HG03135 (cell line): ENCODE measurements at regions not wholly inside any gene's neighbourhood (a gene's known extent, or its start where the extent isn't known, plus 50 kb on each side); places are given as distances from the start of the nearest gene placed in this dataset.

Source experiments
- ATAC-seq: cut with Tn5 transposase; IDR thresholded peaks from one replicate; pipeline ENCODE4 v1.9.1; 2021; ENCODE audit warnings: mild to moderate bottlenecking, moderate library complexity; ENCODE audit not compliant: unreplicated experiment

- ATAC-seq, result no peak
Measured at GRCh38 chrX:69282893-69283690, 117.8 kb upstream of the PJA1 start.

DNA sequence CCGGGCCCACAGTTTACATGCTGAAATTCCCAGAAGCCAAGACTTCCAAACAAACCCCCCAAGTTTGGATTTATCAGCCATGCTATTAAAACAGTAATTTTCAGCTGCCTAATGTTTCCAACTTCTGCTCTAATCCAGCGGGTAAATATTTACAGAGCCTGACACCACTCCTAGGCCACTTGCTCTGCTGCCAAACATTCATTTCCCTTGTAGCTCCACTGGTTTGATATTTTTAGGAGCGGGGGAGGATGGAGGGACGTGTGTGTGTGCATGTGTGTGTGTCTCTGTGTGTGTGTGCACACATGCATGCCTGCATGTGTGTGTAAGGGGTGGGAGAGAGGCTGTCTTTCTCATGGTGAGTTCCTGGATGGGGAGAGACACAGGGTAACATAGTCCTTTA, 115.7 kb upstream of the PJA1 start:
- no peak for ATAC-seq

- ATAC-seq, result no peak
Measured at GRCh38 chrX:69279234-69279633, 114.0 kb upstream of the PJA1 start.

DNA sequence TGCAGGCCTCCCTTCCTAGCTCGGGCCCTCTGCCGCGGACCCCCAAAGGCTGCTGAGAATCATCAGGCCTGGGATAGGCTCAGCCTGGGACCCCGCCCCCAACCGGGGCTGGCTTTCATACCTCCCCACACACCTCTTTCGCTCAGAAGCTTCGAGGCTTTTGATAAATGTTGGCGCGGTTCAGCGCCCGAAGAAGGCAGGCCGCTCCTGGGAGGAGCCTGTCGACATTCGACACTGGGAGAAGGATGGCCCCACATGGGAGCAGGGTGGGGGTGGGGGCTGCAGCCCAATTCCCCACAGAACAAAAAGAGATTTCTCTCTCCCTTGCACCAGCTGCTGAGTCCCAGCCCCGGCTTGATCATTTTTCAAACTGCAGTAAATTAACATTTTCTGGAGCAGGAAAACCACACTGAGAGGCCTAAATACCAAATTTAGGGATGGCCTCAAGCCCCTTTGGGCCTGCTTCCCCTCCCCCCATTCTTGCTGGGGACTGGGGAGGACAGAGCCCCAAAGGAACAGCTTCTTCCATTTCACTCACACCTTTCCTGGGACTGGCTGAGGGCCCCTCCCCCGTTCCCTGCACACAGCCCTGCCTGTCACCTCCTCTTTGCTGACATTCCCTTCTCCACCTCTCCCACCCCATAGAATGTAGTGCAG, 112.9 kb upstream of the PJA1 start:
- no peak for ATAC-seq

GRCh38 chrX:69277369-69277990, 112.2 kb upstream of the PJA1 start:
- no peak for ATAC-seq

GRCh38 chrX:69268611-69269010, 103.4 kb upstream of the PJA1 start:
- no peak for ATAC-seq

GRCh38 chrX:69264158-69264581, 98.9 kb upstream of the PJA1 start:
- ATAC-seq, result no peak

DNA sequence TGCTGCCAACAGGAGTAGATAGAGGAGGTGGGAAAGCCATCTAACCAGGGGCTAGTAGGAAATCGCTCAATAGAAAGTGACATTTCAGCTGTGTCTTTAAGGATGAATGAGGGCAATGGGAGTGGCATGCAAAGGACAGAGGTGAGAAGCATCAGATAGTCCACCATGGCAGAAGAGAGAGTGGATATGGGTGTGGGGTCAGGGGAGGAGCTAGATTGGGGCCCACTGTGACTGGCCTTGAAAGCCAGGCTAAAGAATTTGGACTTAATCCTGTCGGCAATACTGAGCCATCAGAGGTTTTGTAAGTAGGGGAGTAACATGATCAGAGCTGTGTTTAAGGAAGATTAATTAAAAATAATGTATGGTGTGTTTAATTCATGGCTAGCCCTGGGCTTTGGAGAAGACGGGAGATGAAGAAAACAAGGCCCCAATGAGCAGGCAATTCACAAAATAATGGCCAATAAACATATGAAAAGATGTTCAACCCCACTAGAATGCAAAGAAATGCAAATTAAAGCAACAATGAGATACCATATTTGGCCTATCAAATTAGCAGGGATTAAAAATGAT, 98.1 kb upstream of the PJA1 start:
- ATAC-seq, result no peak

- no peak for ATAC-seq
Measured at GRCh38 chrX:69262036-69262936, 97.0 kb upstream of the PJA1 start.

GRCh38 chrX:69260169-69260568, 94.9 kb upstream of the PJA1 start:
- no peak for ATAC-seq

DNA sequence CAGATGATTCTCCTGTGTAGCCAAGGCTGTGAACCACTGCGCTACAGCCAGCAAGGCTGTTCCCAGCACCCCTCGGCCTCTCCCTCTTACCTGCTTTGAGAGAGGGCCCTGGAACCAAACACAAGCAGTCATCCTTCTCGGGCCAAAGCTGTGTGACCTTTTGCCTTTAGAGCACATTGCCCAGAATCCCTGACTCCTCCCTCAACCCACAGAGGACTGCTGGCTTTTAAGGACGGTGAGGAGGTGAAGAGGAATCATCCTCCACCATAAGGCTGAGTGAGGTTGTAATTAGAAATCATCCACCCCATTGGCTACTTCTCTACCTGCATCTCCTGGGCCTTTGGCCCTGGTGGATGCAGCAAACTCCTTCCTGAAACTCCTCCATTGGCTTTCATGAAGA, 93.6 kb upstream of the PJA1 start:
- no peak for ATAC-seq

GRCh38 chrX:69257499-69258127, 92.4 kb upstream of the PJA1 start:
- ATAC-seq, result no peak

DNA sequence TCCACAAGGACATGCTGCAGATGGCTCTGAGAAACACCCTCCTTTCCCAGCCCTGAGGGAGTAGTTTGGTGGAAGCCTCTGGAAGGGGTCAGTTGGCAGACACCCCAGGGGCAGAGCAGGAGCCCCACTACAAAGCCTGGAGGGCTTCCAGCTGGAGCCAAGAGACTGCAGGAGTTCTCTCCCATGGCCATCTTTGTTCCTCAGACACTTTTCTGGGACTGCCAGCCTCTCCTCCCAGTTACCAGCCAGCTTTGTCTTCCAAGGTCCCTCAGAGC, 91.0 kb upstream of the PJA1 start:
- no peak for ATAC-seq

DNA sequence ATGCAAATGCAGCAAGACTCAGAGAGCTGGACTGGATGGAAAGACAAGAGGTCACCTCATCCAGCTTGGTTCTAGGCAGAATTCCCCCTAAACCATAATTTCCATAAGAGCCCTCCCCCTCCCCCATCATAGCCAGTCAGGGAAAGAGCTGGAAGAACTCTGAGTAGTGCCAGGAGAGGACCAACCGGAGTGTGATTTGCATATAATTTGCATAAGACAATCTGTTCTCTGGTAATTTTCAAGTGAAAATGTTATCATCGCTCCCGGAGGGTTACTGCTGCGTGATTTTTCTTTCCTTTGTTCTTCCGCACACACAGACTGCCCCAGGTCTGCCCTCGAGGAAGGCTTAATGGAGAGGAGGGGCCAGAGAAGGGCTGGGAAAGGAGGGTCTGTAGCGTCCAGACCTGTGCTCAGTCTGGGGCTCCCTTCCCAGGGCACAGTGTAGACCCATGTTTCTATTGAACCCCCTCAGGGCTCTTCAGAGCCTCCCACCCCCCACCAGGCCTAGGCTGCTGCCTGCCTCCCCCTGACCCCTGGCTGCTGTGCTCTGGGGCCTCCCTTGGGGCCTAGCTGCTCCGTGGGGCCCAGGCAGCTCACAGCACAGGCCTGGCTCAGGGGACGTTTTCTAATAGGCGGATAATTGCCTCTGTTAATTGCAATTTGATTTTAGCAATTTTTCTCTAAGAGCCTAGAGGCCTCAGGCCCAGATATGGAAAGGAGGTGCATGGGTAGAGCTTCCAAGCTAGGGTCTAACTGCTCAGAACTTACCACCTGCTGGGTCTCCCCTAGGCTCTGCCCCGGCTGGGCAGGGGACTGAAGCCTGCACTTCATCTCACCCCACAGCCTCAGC, 90.4 kb upstream of the PJA1 start:
- ATAC-seq, result no peak

DNA sequence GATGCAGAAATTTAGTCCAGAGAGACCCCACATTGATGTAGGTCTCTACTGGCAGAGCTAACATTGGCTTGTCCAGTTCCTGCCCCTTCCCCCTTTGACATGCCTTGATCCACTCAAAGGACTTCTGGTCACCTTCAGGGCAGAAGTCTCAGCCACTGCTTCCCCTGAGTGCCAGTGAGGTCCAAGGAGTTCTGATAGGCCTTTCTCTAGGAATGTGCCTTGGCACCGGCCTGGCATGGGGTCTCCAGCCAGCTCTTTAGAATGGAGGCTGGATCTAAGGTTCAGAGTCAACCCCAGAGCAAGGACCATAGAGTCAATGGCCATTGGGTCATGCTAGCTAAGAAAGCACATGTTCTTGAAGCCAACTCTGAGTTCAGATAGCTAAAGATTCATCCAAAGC, 88.6 kb upstream of the PJA1 start:
- no peak for ATAC-seq

GRCh38 chrX:69243276-69243675, 78.0 kb upstream of the PJA1 start:
- no peak for ATAC-seq

DNA sequence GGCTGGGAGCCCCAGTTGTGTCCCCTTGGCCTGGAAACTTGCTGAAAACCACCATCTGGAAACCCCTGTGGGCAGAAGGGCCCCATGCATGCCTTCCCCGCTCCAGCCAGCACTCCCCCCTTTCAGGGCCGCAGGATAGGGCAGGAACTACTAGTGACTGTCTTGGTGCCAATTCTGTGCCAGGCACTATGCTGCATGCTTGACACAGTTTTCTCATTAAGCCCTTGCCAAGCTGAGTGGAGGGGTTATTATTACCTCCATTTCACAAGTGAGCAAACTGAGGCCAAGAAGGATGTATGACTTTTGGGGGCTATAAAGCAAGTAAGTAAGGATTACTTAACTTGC, 73.6 kb upstream of the PJA1 start:
- no peak for ATAC-seq

GRCh38 chrX:69238114-69238886, 73.0 kb upstream of the PJA1 start:
- no peak for ATAC-seq

GRCh38 chrX:69237236-69237635, 72.0 kb upstream of the PJA1 start:
- no peak for ATAC-seq
